T-helper 9 cell (primary cell): ENCODE measurements at regions not wholly inside any gene's neighbourhood (a gene's known extent, or its start where the extent isn't known, plus 50 kb on each side); places are given as distances from the start of the nearest gene placed in this dataset.
A peak's percentile ranks its signal among the peaks of the same experiment; 100 is the strongest.

Experiments
- DNase-seq: peaks from one replicate; pipeline ENCODE4 v3.0.0-alpha.2; 2020

GRCh38 chr4:26106776-26107175 is 192.8 kb downstream of the SMIM20 start:
- DNase-seq = no peak

GRCh38 chr4:26108054-26108453 is 194.0 kb downstream of the SMIM20 start:
- DNase-seq = no peak

DNA sequence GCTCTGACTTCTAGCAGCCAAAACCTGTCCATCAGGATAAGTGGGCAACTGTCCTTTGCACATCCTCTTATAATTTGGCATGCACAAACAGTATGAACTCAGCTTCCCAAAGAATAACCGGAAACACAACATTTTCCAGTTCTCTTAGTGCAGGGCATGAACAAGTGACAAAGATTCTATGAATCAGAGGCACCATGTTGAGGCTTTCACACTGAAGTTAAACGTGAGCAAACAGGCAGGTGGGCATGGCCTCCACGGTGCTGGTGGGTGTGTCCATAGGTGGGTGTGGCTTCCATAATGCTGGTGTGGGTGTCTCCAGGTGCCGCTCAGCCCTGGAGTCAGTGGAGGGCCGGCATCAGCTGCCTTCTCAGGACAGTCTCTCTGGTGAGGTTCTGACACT is 196.5 kb downstream of the SMIM20 start:
- no peak for DNase-seq

DNA sequence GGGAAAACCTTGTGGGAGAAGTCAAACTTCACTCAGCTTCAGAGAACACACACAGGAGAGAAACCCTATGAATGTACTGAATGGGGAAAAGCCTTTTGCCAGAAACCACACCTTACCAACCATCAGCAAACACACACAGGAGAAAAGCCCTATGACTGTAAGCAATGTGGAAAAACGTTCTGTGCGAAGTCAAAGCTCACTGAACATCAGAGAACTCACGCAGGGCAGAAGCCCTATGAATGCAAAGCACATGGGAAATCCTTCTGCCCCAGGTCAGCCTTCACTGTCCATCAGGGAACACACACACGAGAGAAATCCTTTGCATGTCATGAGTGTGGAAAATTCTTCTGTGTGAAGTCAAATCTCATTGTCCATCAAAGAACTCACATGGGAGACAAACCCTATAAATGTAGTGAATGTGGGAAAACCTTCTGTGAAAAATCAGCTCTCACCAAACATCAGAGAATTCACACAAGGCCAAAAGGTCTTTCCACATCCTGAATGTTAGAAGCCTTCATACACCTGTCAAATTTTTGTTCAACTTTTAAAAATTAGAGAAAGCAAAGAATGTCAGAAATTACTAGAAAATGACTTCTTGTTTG is 199.4 kb downstream of the SMIM20 start:
- DNase-seq = no peak

DNA sequence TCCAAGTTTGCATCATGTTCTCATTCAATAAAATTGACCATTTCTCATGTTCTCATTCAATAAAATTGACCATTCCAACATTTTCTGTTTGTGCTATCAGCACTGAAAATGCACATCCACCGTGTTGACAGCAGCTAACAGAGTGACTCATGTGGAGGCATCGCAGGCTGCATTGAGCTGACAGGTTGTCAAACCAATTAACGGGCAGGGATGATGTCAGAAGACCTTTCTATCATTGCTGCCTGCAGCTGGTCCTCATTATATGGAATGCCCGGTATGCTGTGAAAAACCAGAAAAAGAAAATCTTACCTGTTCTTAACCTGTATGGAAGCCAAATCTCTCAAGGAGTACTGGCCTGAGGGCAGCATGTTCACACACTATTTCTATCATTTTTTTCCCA is 202.0 kb downstream of the SMIM20 start:
- no peak for DNase-seq

DNA sequence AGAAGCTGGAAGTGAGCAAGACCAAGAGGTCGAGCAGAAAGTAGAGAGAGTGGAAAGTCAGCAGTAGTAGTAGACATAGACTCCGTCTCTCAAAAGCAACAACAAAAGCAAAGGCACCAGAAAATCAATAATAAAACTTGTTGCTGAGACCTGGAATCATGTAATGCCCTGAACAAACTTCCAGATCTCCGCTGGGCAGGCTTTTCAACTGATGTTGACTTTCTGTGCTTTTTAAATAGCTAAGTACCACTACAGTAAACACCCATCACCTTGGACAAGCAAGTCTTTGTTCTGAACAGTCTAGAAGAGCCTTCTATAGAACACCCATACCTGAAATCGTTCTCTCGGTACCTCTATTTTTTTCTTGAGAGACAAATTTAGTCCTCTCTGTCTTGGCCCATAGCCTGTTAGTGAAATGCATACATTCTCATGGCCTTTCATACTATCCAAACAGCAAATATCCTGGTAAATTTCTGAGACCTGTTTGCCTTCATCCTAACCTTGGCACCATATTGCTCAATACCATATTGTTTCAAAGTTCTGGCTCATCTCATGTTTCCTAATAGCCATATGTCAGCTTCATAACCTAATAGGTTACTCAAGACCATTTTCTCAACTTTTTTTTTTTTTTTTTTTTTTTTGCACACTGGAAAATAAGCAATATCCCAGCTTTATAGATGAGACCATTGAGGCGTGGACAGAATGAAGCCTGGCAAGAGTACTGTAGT is 200.6 kb upstream of the RBPJ start:
- no peak for DNase-seq

DNA sequence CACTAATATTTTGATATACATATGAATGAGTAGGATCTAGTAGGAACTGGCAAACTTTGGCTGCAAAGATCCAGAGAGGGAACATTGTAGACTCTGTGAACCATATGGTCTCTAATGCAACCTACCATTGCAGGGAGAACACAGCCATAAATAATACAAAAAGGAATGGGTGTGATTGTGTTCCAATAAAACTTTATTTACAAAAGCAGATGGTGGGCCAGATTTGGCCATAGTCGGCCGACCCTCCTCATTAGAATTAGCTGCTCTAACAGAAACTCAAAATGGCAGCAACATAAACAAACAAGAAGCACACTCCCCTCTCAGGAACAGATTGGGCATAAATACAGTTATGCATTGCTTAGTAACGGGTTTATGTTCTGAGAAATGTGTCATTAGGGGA is 198.1 kb upstream of the RBPJ start:
- no peak for DNase-seq

DNA sequence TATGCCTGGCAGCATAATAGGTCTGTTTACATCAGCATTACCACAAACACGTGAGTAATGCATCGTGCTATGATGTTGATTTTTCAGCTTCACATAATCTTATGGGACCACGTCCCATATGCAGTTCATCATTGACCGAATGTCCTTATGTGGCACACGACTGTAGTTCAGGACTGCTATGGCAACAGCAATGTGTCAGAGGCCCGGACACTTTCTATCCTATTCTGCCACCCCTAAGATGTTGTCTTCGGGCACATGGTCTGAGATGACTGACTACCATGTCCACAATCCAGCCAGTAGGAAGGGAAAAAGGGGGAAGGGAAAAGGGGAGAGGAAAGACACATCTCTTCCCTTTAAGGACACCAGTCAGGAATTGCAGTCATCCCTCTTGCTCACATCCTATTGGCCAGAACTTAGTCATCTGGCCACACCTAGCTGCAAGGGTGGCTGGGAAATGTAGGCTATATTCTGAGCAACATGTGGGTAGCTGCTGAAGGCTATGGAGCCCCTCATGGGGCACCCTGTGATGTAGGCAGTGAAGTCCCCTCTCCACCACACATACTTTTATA is 196.0 kb upstream of the RBPJ start:
- DNase-seq = no peak

- DNase-seq = no peak
Observed at GRCh38 chr4:26126143-26126718, 194.6 kb upstream of the RBPJ start.

DNA sequence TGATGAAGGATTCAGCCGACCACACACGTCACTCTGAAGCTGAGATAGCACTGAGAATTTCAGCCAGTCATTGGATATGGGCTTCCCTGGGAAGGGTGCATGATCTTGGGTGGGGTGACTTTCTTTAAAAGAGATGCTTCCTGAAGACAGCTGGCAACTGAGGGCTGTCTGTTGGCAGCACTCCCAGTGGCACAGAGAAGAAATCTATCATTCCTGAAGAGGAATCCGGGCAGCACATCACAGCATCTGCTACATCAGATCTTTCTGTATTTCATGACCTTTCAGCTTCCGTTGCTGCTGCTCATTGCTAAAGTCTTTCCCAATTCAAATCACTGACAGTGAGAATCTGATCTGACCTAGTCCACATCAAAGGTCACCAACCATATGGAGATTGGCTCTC is 193.8 kb upstream of the RBPJ start:
- DNase-seq = no peak

- DNase-seq = no peak
Observed at GRCh38 chr4:26127851-26128337, 192.9 kb upstream of the RBPJ start.

- DNase-seq = no peak
Observed at GRCh38 chr4:26130173-26130572, 190.6 kb upstream of the RBPJ start.

GRCh38 chr4:26130841-26131432 is 189.9 kb upstream of the RBPJ start:
- peak; percentile 16 for DNase-seq

DNA sequence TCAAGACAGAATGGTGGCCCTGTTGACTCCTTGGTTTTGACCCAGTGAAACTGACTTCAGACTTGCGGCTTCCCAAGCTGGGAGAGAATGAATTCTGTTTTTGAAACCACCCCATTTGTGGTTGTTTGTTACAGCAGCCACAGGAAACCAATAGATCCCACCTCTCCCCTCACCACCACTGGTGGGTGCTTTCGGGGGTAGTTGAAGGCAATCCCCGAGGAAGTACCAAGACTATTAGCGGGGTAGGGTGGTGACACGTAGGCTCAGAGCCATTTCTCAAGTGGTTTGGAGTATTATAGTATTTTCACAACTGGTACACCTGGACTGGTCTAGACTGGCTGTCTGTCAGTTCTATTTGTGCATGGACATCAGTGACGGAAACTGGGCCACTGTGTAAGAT is 189.1 kb upstream of the RBPJ start:
- DNase-seq = peak; percentile 36

- no peak for DNase-seq
Observed at GRCh38 chr4:26132858-26133257, 188.0 kb upstream of the RBPJ start.

GRCh38 chr4:26133840-26134239 is 187.0 kb upstream of the RBPJ start:
- no peak for DNase-seq

- no peak for DNase-seq
Observed at GRCh38 chr4:26135331-26135730, 185.5 kb upstream of the RBPJ start.

GRCh38 chr4:26136615-26137014 is 184.2 kb upstream of the RBPJ start:
- no peak for DNase-seq

DNA sequence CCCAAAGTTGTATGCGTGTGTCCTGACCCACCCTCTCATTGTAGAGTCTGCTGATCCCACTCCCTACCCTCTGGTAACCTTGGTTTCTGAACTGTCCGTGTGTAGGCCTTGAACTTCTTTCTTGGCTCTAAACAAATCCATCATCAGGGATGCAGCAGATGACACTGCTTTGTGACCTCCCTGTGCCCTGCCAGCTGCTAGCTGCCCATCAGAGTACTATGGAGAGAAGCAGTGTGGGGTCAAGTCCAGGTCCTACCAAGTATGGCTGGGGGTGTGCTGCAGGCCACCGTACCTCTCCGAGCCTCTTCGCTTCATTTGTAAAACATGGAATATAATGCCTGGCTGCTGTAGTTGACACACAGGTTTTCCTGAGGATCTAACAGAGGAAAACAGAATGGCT is 183.5 kb upstream of the RBPJ start:
- DNase-seq = no peak

DNA sequence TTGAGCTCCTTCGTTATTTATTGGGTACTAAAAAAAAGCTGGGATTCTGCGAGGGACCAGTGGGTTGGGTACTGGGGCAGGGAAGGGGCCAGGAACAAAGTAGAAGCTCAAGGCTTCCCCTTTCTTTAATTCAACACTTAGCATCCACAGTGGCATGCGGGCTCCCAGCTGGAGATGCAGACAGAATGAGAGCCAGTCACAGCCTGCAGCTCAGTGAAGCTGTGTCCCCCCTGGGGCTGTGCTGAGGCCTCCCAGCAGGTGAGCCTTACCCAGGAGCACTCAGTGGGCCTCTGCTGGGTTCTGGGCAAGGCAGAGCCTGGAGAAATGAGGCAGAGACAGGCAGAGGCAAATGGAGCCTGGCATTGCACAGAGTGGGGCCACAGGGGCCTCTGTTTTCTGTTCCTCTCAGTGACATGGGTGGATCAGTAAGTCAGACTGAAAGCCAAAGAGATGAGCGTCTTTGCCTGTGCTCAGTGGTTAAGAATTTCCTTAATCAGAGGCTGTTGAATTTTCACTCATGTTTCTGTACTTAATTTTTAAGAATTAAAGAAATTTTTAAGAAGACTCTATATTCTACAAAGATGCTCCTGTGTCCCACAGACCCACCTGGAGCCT is 181.4 kb upstream of the RBPJ start:
- no peak for DNase-seq

DNA sequence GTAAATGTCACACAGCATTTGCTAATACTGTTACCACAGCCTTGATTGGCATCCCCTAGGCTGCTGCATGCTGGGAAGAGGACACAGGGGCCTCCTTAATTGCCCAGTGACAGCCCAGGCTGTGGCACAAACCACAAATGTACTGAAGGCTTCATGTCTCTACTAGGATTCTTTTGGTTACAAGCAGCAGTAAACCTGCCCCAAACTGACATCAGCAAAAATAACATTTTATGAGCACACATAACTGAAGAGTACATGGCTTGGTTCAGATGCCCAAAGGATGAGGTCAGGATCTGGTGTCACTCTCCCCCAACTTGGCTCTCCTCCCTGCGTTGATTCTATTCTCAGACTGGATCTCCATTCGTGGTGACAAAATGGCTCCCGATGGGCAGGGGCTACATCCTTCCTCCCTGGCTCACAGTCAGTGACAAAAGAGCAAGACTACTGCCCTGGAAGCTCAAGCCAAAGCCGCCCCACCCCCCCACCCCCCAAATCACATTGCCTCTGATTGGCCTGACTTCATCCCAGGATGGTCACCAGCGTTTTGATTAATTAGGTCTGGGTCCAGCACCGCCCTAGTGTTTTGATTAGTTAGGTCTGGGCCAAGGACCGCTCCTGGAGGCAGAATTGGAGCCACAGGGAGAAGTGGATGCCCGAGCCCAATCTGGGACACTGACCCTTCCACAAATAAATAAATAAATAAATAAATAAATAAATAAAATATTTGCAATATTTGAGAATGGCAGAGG is 180.5 kb upstream of the RBPJ start:
- DNase-seq = no peak

DNA sequence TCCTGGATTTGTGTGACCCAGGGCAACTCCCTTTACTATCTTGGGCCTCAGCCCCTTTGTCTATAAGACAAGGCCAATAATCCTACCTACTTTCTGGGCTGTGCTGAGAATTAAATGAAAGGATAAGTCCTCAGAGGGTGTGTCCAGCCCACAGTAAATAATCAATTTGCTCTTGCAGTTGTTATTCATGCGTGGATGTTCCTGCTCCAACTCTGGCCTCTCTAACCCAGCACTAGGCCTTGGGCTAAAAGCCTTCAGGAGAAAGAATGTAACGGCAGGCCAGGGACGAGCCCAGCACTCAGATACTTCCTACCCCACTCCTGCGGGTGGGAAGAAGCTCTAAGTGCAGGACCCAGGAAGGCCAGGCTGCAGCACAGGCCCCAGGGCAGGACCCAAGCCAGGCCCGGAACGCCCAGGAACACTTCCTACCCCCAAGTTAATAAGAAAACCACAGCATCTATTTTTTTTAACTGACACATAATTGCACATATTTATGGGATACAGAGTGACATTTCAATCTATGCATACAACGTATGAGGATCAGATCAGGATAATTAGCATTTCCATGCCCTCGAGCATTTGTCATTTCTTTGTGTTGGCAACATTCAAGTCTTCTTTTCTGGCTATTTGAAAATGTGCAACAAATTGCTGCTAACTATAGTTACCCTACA is 179.6 kb upstream of the RBPJ start:
- DNase-seq = no peak
